Activated B cell treated with CpG ODN at 0.5 μM for 24 hours (primary cell): ENCODE measurements at regions not wholly inside any gene's neighbourhood (a gene's known extent, or its start where the extent isn't known, plus 50 kb on each side); places are given as distances from the start of the nearest gene placed in this dataset.

Experiments used
- ATAC-seq: fragments of 200-7000 bp; cut with Tn5 transposase; one replicate; pipeline ENCODE4 v1.10.0; 2021; ENCODE audit warnings: low read depth, mild to moderate bottlenecking, moderate library complexity
- CTCF ChIA-PET: fragments of 350-600 bp; sonication (Branson Sonifier 250); formaldehyde crosslinking; loops from one replicate; lab custom pipeline; 2021; ENCODE audit warnings: antibody characterized with exemption; lab: Charles Lee
- POLR2A ChIA-PET: fragments of 350-600 bp; sonication (Branson Sonifier 250); formaldehyde crosslinking; loops from one replicate; lab custom pipeline; 2021; ENCODE audit warnings: antibody characterized with exemption; lab: Charles Lee
- DNase-seq: peaks from one replicate; pipeline ENCODE4 v3.0.0; 2022
- H3K27ac Mint-ChIP-seq: one replicate; pipeline ENCODE4 v1.8.0; 2020; ENCODE audit warnings: mixed read lengths
- H3K27me3 Mint-ChIP-seq: one replicate; pipeline ENCODE4 v1.8.0; 2021; ENCODE audit warnings: mixed read lengths
- H3K36me3 Mint-ChIP-seq: one replicate; pipeline ENCODE4 v1.8.0; 2021; ENCODE audit warnings: low read depth, mixed read lengths
- H3K4me1 Mint-ChIP-seq: one replicate; pipeline ENCODE4 v1.8.0; 2021; ENCODE audit warnings: mixed read lengths
- H3K4me3 Mint-ChIP-seq: one replicate; pipeline ENCODE4 v1.8.0; 2020; ENCODE audit warnings: mild to moderate bottlenecking, mixed read lengths
- H3K9me3 Mint-ChIP-seq: one replicate; pipeline ENCODE4 v1.8.0; 2020; ENCODE audit warnings: mixed read lengths
- CTCF ChIP-seq: fragments of 200-600 bp; IDR thresholded peaks from one replicate; pipeline ENCODE4 v1.8.0; 2022; ENCODE audit warnings: antibody characterized with exemption, mild to moderate bottlenecking
- intact Hi-C: fragments of 100-400 bp; cut with micrococcal nuclease; formaldehyde crosslinking; loops from one replicate; pipeline ENCODE4 v1.15.1; 2024

DNA sequence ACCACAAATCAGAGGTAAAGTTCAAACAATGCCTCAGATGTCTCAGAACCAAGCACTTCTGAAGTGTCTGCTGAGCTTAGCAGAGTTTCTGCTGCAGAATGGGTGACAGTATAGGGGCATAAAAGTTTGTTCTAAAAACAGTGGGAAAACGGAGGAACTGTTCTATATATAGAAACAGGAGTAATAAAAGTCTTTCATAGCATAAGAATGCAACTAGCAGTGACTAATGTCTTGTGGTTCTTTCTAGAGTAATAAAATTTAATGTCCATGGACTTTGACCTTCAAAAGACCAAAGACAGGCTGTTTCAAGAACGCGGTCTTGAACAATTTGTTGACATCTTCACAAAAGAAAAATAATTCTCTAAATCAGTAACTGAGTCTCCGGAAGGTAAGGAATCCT lies 107.5 kb upstream of the FAR2 start:
- CTCF ChIA-PET: no interaction called here
- POLR2A ChIA-PET: no interaction called here
- ATAC-seq: no peak

DNA sequence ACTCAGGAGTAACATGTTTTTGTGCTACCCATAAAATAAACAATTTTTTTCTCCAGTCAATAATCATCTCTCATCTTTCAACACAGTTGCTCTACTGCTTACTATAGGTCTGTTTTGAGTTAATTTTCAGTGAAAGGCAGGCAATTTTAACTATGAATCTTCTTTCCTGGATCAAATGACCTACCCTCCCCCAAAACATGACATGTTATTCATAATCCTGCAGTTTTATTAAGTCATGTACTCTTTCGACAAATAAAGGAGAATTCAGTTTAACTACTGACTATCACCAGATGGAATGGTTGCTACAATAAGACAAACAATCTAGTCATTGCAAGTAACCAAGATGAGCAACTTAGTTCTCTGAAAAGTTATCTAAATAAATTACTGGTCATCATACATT lies 106.0 kb upstream of the FAR2 start:
- ChIA-PET POLR2A (no interaction called here), CTCF (no interaction called here)
- intact Hi-C loops: no loop called here
- DNase-seq: no peak
- H3K4me3 Mint-ChIP-seq: no peak overlapping the region
- ATAC-seq: no peak
- H3K27me3 Mint-ChIP-seq: peaks cover 10% of the 10 kb centered on the region
- TF ChIP-seq CTCF: no peak
- H3K27ac Mint-ChIP-seq: no peak overlapping the region
- H3K36me3 Mint-ChIP-seq: no peaks in the 10 kb centered on the region
- no peaks in the 10 kb centered on the region for H3K4me1 Mint-ChIP-seq
- no peaks in the 10 kb centered on the region for H3K9me3 Mint-ChIP-seq

More for the DNA sequence above, 107.5 kb upstream of the FAR2 start:
- no peak for DNase-seq
- intact Hi-C loops: no loop called here
- H3K9me3 Mint-ChIP-seq: no peaks in the 10 kb centered on the region
- no peaks in the 10 kb centered on the region for H3K4me1 Mint-ChIP-seq
- H3K27me3 Mint-ChIP-seq: peaks cover 10% of the 10 kb centered on the region
- no peak overlapping the region for H3K27ac Mint-ChIP-seq
- no peak overlapping the region for H3K4me3 Mint-ChIP-seq
- no peak for TF ChIP-seq CTCF
- H3K36me3 Mint-ChIP-seq: no peaks in the 10 kb centered on the region

GRCh38 chr12:29044799-29045198 lies 104.3 kb upstream of the FAR2 start:
- Mint-ChIP-seq H3K4me3 (no peak overlapping the region), H3K36me3 (no peaks in the 10 kb centered on the region), H3K9me3 (no peaks in the 10 kb centered on the region), H3K4me1 (no peaks in the 10 kb centered on the region), H3K27me3 (peaks cover 10% of the 10 kb centered on the region), H3K27ac (no peak overlapping the region)
- POLR2A ChIA-PET: no interaction called here
- no peak for TF ChIP-seq CTCF
- CTCF ChIA-PET: no interaction called here
- DNase-seq (no peak), ATAC-seq (no peak)
- intact Hi-C loops: no loop called here

- ATAC-seq (no peak), DNase-seq (no peak)
- intact Hi-C loops: no loop called here
- Mint-ChIP-seq H3K4me3 (no peak overlapping the region), H3K27ac (no peak overlapping the region), H3K9me3 (peaks cover 6% of the 10 kb centered on the region), H3K36me3 (no peaks in the 10 kb centered on the region), H3K4me1 (peaks cover 1% of the 10 kb centered on the region), H3K27me3 (no peaks in the 10 kb centered on the region)
- ChIA-PET POLR2A (no interaction called here), CTCF (no interaction called here)
- no peak for TF ChIP-seq CTCF
These were observed 100.3 kb upstream of the FAR2 start for GRCh38 chr12:29048787-29049186.

GRCh38 chr12:29050503-29050902 lies 98.6 kb upstream of the FAR2 start:
- H3K9me3 Mint-ChIP-seq: peaks cover 6% of the 10 kb centered on the region
- no peak for TF ChIP-seq CTCF
- no peaks in the 10 kb centered on the region for H3K36me3 Mint-ChIP-seq
- no peak overlapping the region for H3K27ac Mint-ChIP-seq
- no peak overlapping the region for H3K4me3 Mint-ChIP-seq
- peaks cover 1% of the 10 kb centered on the region for H3K4me1 Mint-ChIP-seq
- ChIA-PET CTCF (no interaction called here), POLR2A (no interaction called here)
- DNase-seq: no peak
- no peak for ATAC-seq
- no peaks in the 10 kb centered on the region for H3K27me3 Mint-ChIP-seq
- intact Hi-C loops: no loop called here
